H1 (cell line): ENCODE measurements at regions not wholly inside any gene's neighbourhood (a gene's known extent, or its start where the extent isn't known, plus 50 kb on each side); places are given as distances from the start of the nearest gene placed in this dataset.

ENCODE experiments used
- CTCF ChIA-PET: fragments of 300-600 bp; sonication (Branson Sonifier 250); formaldehyde crosslinking; loops from one replicate; lab custom pipeline; 2021; ENCODE audit not compliant: partially characterized antibody; lab: Charles Lee
- POLR2A ChIA-PET: fragments of 300-600 bp; sonication (Branson Sonifier 250); formaldehyde crosslinking; loops from one replicate; lab custom pipeline; 2021; ENCODE audit warnings: inconsistent platforms; ENCODE audit not compliant: partially characterized antibody; lab: Charles Lee
- DNase-seq, 2 experiments: peaks; one replicate each; pipeline versions ENCODE4 v3.0.0 to v3.0.0-alpha.2; 2010 to 2022; ENCODE audit warnings: low spot score in 2 of 2, low read depth in 1 of 2, mixed read lengths in 1 of 2
- FAIRE-seq: peaks from 2 replicates; lab custom pipeline; 2011; peaks lifted over from hg19 to GRCh38; lab: Jason Lieb, UNC
- H2AFZ ChIP-seq: 2 replicates; pipeline ENCODE4 v1.8.1; 2012; ENCODE audit warnings: low read length, inconsistent platforms
- H2AK5ac ChIP-seq: 2 replicates; pipeline ENCODE4 v1.6.1; 2013; ENCODE audit warnings: low read depth, low read length
- H2BK120ac ChIP-seq: replicated peaks from 2 replicates; pipeline ENCODE3; 2013; ENCODE audit warnings: low read depth, low read length, inconsistent platforms
- H2BK12ac ChIP-seq: 2 replicates; pipeline ENCODE4 v1.6.1; 2013; ENCODE audit warnings: low read depth, low read length
- H2BK15ac ChIP-seq: 2 replicates; pipeline ENCODE4 v1.6.1; 2013; ENCODE audit warnings: low read length
- H2BK20ac ChIP-seq: 2 replicates; pipeline ENCODE4 v1.6.1; 2013; ENCODE audit warnings: low read length
- H2BK5ac ChIP-seq: 2 replicates; pipeline ENCODE4 v1.6.1; 2013; ENCODE audit warnings: low read depth, low read length
- H3K14ac ChIP-seq: 2 replicates; pipeline ENCODE4 v1.6.1; 2013; ENCODE audit warnings: inconsistent platforms; ENCODE audit not compliant: insufficient read length
- H3K18ac ChIP-seq: 2 replicates; pipeline ENCODE4 v1.6.1; 2013; ENCODE audit warnings: low read length; ENCODE audit errors: extremely low read depth
- H3K23ac ChIP-seq: 2 replicates; pipeline ENCODE4 v1.6.1; 2013; ENCODE audit warnings: inconsistent platforms; ENCODE audit not compliant: insufficient read length
- H3K23me2 ChIP-seq: 2 replicates; pipeline ENCODE4 v1.6.1; 2013; ENCODE audit warnings: low read depth, low read length
- H3K27ac ChIP-seq: 2 replicates; pipeline ENCODE4 v1.6.1; 2011; ENCODE audit warnings: low read depth, low read length, inconsistent platforms
- H3K27me3 ChIP-seq, 4 experiments: replicated peaks in 1 of 4; 1 replicate in 1 of 4; 2 replicates in 3 of 4; pipeline versions ENCODE4 v1.6.1 to v1.8.1; 2011 to 2013; ENCODE audit warnings: low read length in 3 of 4, mild to moderate bottlenecking in 3 of 4, inconsistent platforms in 2 of 4, mixed read lengths in 2 of 4, moderate library complexity in 1 of 4; ENCODE audit not compliant: control insufficient read depth in 3 of 4, insufficient read depth in 3 of 4; ENCODE audit errors: extremely low read depth in 1 of 4
- H3K36me3 ChIP-seq, 4 experiments: 2 replicates each; pipeline versions ENCODE4 v1.6.1 to v1.8.1; 2011 to 2013; ENCODE audit warnings: mild to moderate bottlenecking in 4 of 4, low read length in 3 of 4, moderate library complexity in 2 of 4, control low read depth in 1 of 4, inconsistent platforms in 1 of 4; ENCODE audit not compliant: insufficient read depth in 4 of 4, control insufficient read depth in 2 of 4
- H3K4ac ChIP-seq: replicated peaks from 2 replicates; pipeline ENCODE3; 2013; ENCODE audit warnings: low read length, low read depth, mixed read lengths, inconsistent platforms; ENCODE audit not compliant: insufficient read length
- H3K4me1 ChIP-seq, 4 experiments: replicated peaks in 1 of 4; 1 replicate in 1 of 4; 2 replicates in 3 of 4; pipeline versions ENCODE4 v1.6.1 to v1.8.1; 2011 to 2013; ENCODE audit warnings: low read length in 3 of 4, inconsistent platforms in 2 of 4, mixed read lengths in 1 of 4; ENCODE audit not compliant: insufficient read depth in 4 of 4, control insufficient read depth in 3 of 4
- H3K4me2 ChIP-seq, 2 experiments: 2 replicates each; pipeline versions ENCODE4 v1.6.1 to v1.8.1; 2011 to 2013; ENCODE audit warnings: low read depth in 2 of 2, low read length in 2 of 2, control low read depth in 1 of 2, inconsistent platforms in 1 of 2, mild to moderate bottlenecking in 1 of 2; ENCODE audit not compliant: insufficient read depth in 1 of 2
- H3K4me3 ChIP-seq, 4 experiments: fragments of 200-600, 300-600 bp in 1 of 4; sonication (generic), shearing (Covaris generic), sonication (Bioruptor Twin) in 1 of 4; 2 replicates each; pipeline versions ENCODE4 v1.5.1 to v1.8.1; 2011 to 2016; ENCODE audit warnings: low read length in 4 of 4, low read depth in 3 of 4, control low read depth in 2 of 4, inconsistent platforms in 2 of 4, mild to moderate bottlenecking in 2 of 4, mixed read lengths in 1 of 4, moderate library complexity in 1 of 4; ENCODE audit not compliant: insufficient read depth in 2 of 4; ENCODE audit errors: extremely low read depth in 1 of 4
- H3K56ac ChIP-seq: replicated peaks from 2 replicates; pipeline ENCODE3; 2013; ENCODE audit warnings: low read depth, mild to moderate bottlenecking, mixed read lengths, low read length, inconsistent platforms; ENCODE audit not compliant: insufficient read length
- H3K79me1 ChIP-seq: 2 replicates; pipeline ENCODE4 v1.6.1; 2013; ENCODE audit warnings: low read depth, low read length, control low read depth
- H3K79me2 ChIP-seq, 2 experiments: 2 replicates each; pipeline versions ENCODE4 v1.6.1 to v1.8.1; 2012 to 2013; ENCODE audit warnings: low read length in 2 of 2, mild to moderate bottlenecking in 2 of 2, inconsistent platforms in 1 of 2; ENCODE audit not compliant: insufficient read depth in 2 of 2, control insufficient read depth in 1 of 2
- H3K9ac ChIP-seq, 4 experiments: replicated peaks in 1 of 4; 1 replicate in 1 of 4; 2 replicates in 3 of 4; pipeline versions ENCODE4 v1.6.1 to v1.8.1; 2011 to 2013; ENCODE audit warnings: low read depth in 3 of 4, low read length in 3 of 4, control low read depth in 2 of 4, mild to moderate bottlenecking in 2 of 4, moderate library complexity in 2 of 4, inconsistent platforms in 1 of 4; ENCODE audit errors: extremely low read depth in 1 of 4
- H3K9me3 ChIP-seq, 2 experiments: 2 replicates each; pipeline versions ENCODE4 v1.6.1 to v1.8.1; 2012 to 2013; ENCODE audit warnings: mild to moderate bottlenecking in 2 of 2, moderate library complexity in 2 of 2, control low read depth in 1 of 2, inconsistent platforms in 1 of 2, low read depth in 1 of 2, low read length in 1 of 2, mixed read lengths in 1 of 2; ENCODE audit not compliant: insufficient read depth in 2 of 2
- H4K20me1 ChIP-seq, 2 experiments: replicated peaks in 1 of 2; 2 replicates each; pipeline versions ENCODE3 to v1.8.1; 2011 to 2013; ENCODE audit warnings: inconsistent platforms in 2 of 2, low read length in 2 of 2, mild to moderate bottlenecking in 1 of 2; ENCODE audit not compliant: insufficient read depth in 2 of 2, control insufficient read depth in 1 of 2
- H4K5ac ChIP-seq: 2 replicates; pipeline ENCODE4 v1.6.1; 2013; ENCODE audit warnings: low read length, low read depth, mixed read lengths, inconsistent platforms; ENCODE audit not compliant: insufficient read length
- H4K8ac ChIP-seq: 2 replicates; pipeline ENCODE4 v1.8.0; 2013; ENCODE audit warnings: mild to moderate bottlenecking, moderate library complexity, low read length, inconsistent platforms; ENCODE audit not compliant: insufficient read depth; ENCODE audit errors: extremely low read depth
- H4K91ac ChIP-seq: replicated peaks from 2 replicates; pipeline ENCODE3; 2013; ENCODE audit warnings: low read length, mixed read lengths, inconsistent platforms; ENCODE audit not compliant: insufficient read length
- CTBP2 ChIP-seq: IDR thresholded peaks from 2 replicates; pipeline ENCODE4 v1.7.0; 2011; ENCODE audit warnings: borderline replicate concordance, mild to moderate bottlenecking, moderate library complexity, mixed read lengths, low read length; ENCODE audit not compliant: insufficient read depth, insufficient read length
- FOSL1 ChIP-seq: IDR thresholded peaks from 2 replicates; pipeline ENCODE4 v1.6.1; 2011; ENCODE audit warnings: mild to moderate bottlenecking, low read depth, low read length, moderate library complexity; ENCODE audit not compliant: insufficient read depth
- JUND ChIP-seq: IDR thresholded peaks from 2 replicates; pipeline ENCODE4 v1.6.1; 2011; ENCODE audit warnings: mild to moderate bottlenecking, improper control_type of control experiment, low read length
- KDM5A ChIP-seq: fragments of 200-600 bp; IDR thresholded peaks from 2 replicates; pipeline ENCODE4 v1.7.1; 2012; ENCODE audit warnings: mild to moderate bottlenecking, low read length, inconsistent platforms, mixed read lengths
- MAFK ChIP-seq: IDR thresholded peaks from 2 replicates; pipeline ENCODE4 v1.6.1; 2012; ENCODE audit warnings: low read depth, mild to moderate bottlenecking, improper control_type of control experiment, low read length
- SIN3A ChIP-seq, 2 experiments: IDR thresholded peaks in 1 of 2; conservative IDR thresholded peaks in 1 of 2; 2 replicates each; pipeline ENCODE4 v1.6.1; 2011 to 2012; ENCODE audit warnings: low read length in 2 of 2, improper control_type of control experiment in 1 of 2, low read depth in 1 of 2, mild to moderate bottlenecking in 1 of 2
- TAF1 ChIP-seq: IDR thresholded peaks from 2 replicates; pipeline ENCODE4 v1.6.1; 2011; ENCODE audit warnings: mild to moderate bottlenecking, low read depth, low read length
- ZNF274 ChIP-seq: IDR thresholded peaks from 2 replicates; pipeline ENCODE4 v1.7.0; 2012; ENCODE audit warnings: low read length, borderline replicate concordance; ENCODE audit errors: extremely low read depth
- WGBS, 2 experiments: shearing (Covaris generic) in 1 of 2; methylation state at CpG; one replicate each; pipeline versions ENCODE4 v1.1.6 to v1.1.7; 2013 to 2015; ENCODE audit warnings: low lambda C conversion rate in 2 of 2, mixed read lengths in 2 of 2, inconsistent platforms in 1 of 2, low coverage in 1 of 2, missing lambda C conversion rate in 1 of 2; ENCODE audit not compliant: insufficient replicate concordance in 2 of 2, insufficient coverage in 1 of 2, insufficient read length in 1 of 2; ENCODE audit errors: extremely low coverage in 1 of 2, missing lambda C conversion rate in 1 of 2; 5-methylcytosine and 5-hydroxymethylcytosine counted together

GRCh38 chr3:191973820-191974219 lies 512.9 kb downstream of the PYDC2 start:
- Histone ChIP-seq H3K23me2 (no peaks in the 10 kb centered on the region), H3K4me1 (no peaks in the 10 kb centered on the region), H3K23ac (no peak overlapping the region), H3K27me3 (no peaks in the 10 kb centered on the region), H2AK5ac (no peak overlapping the region), H2BK120ac (no peak overlapping the region), H3K9me3 (peaks cover 3 to 4% of the 10 kb centered on the region in 2 experiments; a peak in 1 of 4 replicates), H2BK20ac (no peak overlapping the region), H3K4me3 (no peak overlapping the region), H4K91ac (peak overlapping the region; percentile 74), H3K4me2 (no peak overlapping the region), H2BK5ac (no peak overlapping the region), H2AFZ (no peak overlapping the region), H2BK15ac (no peak overlapping the region), H3K79me2 (no peaks in the 10 kb centered on the region), H3K18ac (no peak overlapping the region), H3K56ac (no peak overlapping the region), H4K5ac (no peak overlapping the region), H3K36me3 (no peaks in the 10 kb centered on the region), H2BK12ac (no peak overlapping the region), H3K14ac (no peak overlapping the region), H4K8ac (no peak overlapping the region), H3K27ac (no peak overlapping the region), H3K4ac (no peak overlapping the region), H3K9ac (no peak overlapping the region), H3K79me1 (no peaks in the 10 kb centered on the region), H4K20me1 (no peaks in the 10 kb centered on the region)
- TF ChIP-seq FOSL1 (no peak), SIN3A (conservative IDR thresholded peaks at IDR 0.05 in 1 of 2, IDR thresholded peaks at IDR 0.05 in 1 of 2; ENCODE audit: low read depth in 1 of 2, low read length in 2 of 2) (no peak), JUND (no peak), MAFK (no peak), KDM5A (no peak), ZNF274 (no peak), TAF1 (no peak), CTBP2 (no peak)
- no peak for DNase-seq
- ChIA-PET POLR2A (no interaction called here), CTCF (interaction anchor here (1.2 kb wide), 1 partner anchor 16 kb away, joined by 4 read pairs; no protein-coding TSS in a partner anchor)
- no peak for FAIRE-seq
- WGBS, 2 experiments, result 83% methylated on average over 6 of the region's 6 CpGs; no CpG with 5 or more reads in 1 of the 2 experiments
